ENCODE measurements at regions not wholly inside any gene's neighbourhood (a gene's known extent, or its start where the extent isn't known, plus 50 kb on each side); places are given as distances from the start of the nearest gene placed in this dataset.
A peak's percentile ranks its signal among the peaks of the same experiment; 100 is the strongest.
"Not testable (repeated sequence)": the region's sequence is repeated elsewhere in the genome, so short reads cannot be mapped to it uniquely, and the experiment has no call there.

DNA sequence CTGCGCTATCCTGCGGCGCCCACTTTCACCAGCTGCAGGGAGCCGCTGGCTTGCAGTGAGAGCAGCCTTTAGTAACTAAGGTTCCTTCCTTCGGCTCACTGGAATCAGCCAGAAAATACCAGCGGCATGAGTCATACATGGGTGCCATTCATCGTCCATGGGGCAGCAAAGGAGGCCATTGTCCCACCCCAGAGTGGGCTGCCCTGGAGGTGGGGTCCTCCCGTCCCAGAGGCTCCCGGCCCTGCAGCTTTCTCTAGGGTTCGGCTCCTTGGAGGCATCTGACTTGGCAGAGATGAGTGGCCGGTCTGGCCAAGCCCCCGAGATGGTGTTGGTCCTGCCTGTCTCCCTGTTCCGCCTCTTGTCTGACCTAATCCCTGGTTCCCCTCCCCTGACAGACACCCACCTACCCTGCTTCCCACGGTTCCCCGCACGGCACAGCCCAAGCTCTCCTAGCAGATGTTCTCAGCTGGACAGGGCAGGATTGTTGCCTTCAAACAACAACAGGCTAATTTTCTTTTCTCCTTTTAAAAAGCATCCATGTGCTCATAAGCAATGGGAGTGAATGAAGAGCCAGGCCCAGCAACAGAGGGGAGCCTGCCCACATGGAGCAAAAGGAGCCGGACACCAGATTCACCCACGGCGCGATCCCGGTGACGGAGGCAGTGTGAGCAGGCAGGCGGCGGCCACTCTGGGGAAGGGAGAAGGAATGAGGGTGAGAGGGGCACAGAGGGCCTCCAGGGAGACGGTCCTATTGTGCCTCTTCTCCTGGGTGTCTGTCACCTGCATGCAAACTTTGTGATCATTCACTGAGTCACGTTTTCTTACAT is 97.0 kb upstream of the COL5A1 start:
- intact Hi-C loops (cut with DNase I): no loop called here
- peak in 3 of 10 donors; percentile 61 to 87 (median 78) for DNase-seq

DNA sequence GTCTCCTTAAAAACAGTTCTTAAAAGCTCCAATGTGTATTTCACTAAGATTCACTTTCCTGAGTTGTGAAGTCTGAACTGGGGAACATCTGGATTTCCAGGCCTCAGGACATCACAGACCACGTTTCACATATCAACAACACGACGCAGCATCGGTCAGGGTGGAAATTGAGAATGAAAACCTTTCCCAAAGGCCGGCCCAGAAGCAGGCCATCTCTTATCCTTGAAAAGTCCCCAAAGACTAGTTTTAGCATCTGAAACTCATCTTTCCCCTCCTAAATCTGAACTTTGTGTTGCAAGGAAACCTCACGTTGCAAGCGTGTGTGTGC is 96.4 kb upstream of the COL5A1 start:
- intact Hi-C loops (cut with DNase I): no loop called here
- peak in 1 of 10 donors; percentile 12 for DNase-seq

DNA sequence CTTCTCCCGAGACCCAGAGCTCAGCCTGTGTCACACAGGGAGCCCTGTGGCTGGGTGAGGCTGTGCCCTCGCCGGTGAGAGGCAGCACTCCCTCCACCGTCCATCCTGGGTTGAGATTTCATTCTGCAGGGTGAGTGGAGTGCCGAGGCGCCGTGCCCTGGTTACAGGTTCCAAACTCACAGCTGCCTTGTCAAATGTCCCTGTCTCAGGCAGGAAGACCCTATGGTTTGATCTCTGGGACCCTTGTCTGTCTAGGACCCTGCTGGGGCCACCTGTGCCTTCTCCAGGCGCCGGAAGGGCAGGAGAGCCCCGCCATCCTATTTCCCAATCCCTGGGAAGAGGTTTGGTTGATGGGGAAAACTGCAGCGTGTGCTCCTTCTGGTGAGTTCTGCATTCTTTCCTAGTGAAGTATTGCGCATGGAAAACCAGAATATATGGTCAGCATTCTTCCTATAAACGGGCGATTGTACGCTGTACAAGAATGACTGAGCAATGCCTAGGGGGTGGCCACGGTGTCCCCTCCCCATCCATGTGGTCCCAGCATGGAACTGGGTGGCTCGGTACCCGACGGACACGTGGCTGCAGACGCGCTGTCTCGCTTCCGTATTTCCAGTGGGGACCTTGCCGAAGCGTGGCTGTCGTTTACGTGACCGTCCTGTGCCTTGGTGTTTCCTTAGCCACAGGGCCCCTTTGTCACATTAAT is 95.9 kb upstream of the COL5A1 start:
- DNase-seq: peak in 3 of 10 donors; percentile 74 to 85 (median 77)
- intact Hi-C loops (cut with DNase I): no loop called here

DNA sequence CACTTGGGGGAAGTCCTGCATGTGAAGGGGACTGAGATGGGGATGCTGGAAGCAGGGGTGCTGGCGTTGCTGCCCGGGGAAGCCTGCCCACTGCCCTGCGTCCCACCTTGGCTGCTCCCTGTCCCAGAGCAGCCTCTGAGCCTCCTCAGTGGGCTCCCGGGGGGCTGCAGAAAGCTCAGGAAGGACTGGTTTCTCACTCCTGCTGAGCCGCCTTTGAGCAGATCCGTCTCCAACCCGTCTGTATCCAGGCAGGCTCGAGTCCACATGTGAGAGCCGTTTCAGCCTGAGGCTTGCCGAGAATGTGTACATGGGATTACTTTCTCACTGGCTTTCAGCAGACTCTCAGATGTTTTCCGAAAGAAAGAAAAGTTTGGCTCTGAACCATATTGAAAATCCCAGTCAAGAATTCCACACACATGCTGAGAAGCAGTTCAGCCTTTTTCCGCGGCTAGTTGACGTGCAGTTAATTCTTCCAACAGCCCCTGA is 95.3 kb upstream of the COL5A1 start:
- intact Hi-C loops (cut with DNase I): no loop called here
- peak in 2 of 10 donors; percentile 57 to 68 for DNase-seq

GRCh38 chr9:134546746-134547145 is 94.9 kb upstream of the COL5A1 start:
- DNase-seq: peak in 3 of 10 donors; percentile 44 to 71 (median 64)
- intact Hi-C loops (cut with DNase I): no loop called here

- intact Hi-C loops (cut with DNase I): no loop called here
- DNase-seq: peak in 3 of 10 donors; percentile 47 to 82 (median 67)
Measured at GRCh38 chr9:134547161-134548100, 94.2 kb upstream of the COL5A1 start.

DNA sequence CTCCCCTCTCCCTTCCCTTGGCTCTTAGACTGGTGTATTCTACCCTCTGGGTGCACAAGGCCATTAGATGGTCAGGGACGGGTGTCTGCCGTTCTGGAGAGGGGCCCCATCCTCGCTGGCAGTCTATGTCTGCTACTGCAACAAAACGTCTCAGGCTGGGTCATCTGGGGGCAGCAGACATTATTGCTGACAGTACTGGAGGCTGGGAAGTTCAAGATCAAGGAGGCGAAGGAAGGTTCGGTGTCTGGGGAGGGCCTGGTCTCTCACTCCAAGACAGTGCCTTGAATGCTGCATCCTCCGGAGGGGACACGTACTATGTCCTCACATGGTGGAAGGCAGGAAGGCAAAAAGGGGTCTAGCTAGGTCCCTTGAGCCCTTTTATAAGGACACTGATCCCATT is 93.4 kb upstream of the COL5A1 start:
- DNase-seq: peak in 3 of 10 donors; percentile 39 to 70 (median 52)
- intact Hi-C loops (cut with DNase I): no loop called here

- intact Hi-C loops (cut with DNase I): no loop called here
- peak in 3 of 10 donors; percentile 37 to 72 (median 56) for DNase-seq
Measured at GRCh38 chr9:134548618-134549017, 93.0 kb upstream of the COL5A1 start.

- intact Hi-C loops (cut with DNase I): no loop called here
- DNase-seq: peak in 3 of 10 donors; percentile 37 to 52 (median 44)
Measured at GRCh38 chr9:134549336-134549735, 92.3 kb upstream of the COL5A1 start.

- intact Hi-C loops (cut with DNase I): not testable (repeated sequence)
- DNase-seq: peak in 3 of 10 donors; percentile 13 to 58 (median 56)
Measured at GRCh38 chr9:134550081-134550480, 91.5 kb upstream of the COL5A1 start.

DNA sequence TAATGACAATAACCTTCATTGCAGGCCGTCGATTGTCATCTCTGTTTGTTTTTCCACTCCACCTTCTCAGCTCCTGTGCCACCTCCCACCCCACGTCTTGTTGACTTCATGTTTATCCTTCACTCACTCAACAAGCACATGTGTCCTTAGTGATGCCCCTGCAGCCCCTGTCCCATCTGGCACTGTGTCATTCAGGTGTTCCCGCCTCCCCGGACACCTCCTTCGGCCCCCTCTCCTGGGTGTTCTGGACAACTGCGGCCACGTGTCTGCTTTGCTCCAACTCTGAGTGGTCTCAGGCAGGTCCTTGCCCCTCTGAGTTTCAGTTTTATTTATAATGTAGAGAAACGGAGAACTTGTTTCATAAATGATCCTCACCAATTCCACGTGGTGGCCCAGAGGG is 91.0 kb upstream of the COL5A1 start:
- peak in 3 of 10 donors; percentile 8 to 64 (median 39) for DNase-seq
- intact Hi-C loops (cut with DNase I): no loop called here

GRCh38 chr9:134551176-134551575 is 90.4 kb upstream of the COL5A1 start:
- intact Hi-C loops (cut with DNase I): no loop called here
- peak in 3 of 10 donors; percentile 41 to 70 (median 69) for DNase-seq

DNA sequence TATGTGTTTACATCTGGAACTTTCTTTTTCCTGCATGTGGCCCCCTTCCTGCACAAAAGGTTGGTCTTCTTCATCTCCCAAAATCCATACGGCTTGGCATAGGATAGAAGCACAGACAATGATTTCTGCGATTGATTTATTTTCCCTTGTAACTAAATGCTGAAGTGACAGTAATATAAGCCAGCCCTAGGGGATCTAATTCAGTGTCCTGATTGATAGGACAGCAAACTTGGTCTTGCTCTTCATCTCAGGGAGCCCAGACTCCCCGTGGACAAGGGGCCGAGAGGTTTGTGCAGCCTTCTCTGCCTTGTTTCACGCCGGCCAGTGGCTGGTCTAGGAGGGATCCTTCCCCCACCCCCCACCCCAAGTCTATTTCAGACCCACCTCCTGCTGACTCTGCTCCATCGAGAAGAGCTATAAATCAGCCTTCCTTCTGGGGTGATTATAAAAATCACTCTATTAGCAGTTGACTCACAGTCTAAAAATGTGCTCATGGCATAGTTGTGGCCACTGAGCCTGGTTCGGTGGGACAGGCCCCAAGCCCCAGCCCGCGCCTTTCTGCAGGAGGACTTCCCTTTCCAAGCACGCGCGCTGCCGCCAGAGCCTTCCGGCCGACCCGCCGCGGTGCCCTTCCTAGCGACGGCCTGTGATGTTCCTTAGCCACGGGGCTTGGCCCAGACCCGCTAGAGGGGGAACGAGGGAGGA is 89.8 kb upstream of the COL5A1 start:
- peak in 4 of 10 donors; percentile 22 to 88 (median 72) for DNase-seq
- intact Hi-C loops (cut with DNase I): no loop called here

DNA sequence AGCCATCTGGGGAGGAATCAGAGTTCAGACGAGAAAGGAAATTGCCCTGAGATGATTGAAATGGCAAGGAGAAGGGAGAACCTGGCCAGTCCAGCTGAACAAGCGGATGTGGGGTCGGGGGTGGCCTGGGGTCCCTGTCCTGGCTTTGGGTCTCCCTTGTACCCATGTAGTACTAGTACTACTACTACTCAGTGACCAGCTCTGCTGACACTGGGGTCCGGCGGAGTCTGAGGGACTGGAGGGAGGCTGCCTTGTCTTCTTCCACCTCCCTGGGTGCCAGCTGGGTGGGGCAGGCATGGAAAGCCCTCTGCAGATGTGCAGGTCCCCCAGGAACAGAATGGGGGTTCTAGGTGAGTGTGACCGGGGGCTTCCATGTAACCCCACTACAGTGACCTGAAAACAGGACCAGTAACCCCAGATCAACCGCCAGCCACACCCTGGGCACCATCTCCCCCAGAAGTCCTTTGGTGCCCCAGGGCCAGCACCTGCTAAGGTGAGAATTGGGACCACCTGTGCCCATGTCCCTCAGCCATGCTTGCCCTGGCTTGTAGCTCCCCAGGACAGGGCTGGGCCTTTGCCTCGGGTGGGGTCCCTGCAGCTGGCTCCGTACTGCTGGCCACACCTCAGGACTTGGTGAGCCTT is 89.1 kb upstream of the COL5A1 start:
- peak in 3 of 10 donors; percentile 67 to 80 (median 69) for DNase-seq
- intact Hi-C loops (cut with DNase I): no loop called here

GRCh38 chr9:134553061-134553891 is 88.3 kb upstream of the COL5A1 start:
- peak in 3 of 10 donors; percentile 65 to 73 (median 68) for DNase-seq
- intact Hi-C loops (cut with DNase I): no loop called here

DNA sequence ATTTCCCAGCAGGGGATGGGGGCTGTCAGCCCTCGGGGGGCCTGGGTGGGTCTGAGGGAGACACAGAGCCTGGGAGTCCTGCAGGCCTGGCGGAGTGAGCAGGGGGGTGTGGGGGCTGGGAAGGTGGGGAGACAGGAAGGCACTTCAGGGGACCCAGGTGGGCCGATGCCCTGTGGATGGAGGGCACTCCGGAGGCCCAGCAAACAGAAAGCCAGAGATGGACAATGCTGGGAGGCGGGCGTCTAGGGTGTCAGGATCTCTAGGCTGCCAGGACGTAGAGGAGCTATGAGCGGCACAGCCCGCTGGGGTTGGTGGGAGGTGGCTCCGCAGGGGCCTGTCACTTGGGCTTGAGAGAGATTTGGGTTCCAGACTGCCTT is 87.6 kb upstream of the COL5A1 start:
- intact Hi-C loops (cut with DNase I): no loop called here
- DNase-seq: peak in 2 of 10 donors; percentile 38 to 65

DNA sequence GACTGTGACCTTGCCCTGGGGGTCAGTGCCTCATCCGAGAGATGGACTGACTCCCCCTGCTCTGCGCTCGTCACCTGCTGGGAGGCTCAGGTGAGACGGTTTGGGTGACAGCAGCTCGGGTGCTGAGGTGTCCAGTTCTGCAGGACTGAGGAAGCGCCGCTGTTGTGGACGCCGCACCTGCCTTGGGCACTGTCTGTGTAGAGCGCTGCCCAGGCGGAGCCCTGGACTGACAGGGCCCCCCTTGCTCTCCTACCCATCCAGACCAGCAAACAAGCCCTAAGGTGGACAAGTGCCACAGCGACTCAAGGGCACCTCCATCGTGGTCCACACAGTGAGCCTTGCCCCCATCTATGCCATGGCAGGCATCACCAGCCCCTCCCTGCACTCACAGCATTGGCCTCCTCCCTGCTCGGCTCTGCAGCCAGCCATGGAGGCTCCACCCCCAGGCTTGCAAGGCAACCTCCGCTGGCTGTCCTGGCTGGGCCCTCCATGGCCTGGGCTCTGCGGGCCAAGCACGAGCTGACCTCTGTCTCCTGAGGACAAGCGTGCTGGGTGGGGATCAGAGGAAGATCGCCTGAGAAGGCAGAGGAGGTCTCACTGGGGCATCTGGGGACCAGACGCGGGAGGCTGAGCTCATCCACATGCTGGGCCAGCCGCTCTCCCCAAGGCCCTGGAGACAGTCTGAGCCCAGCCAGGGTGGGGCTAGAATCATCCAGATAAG is 87.1 kb upstream of the COL5A1 start:
- peak in 3 of 10 donors; percentile 70 to 83 (median 80) for DNase-seq
- intact Hi-C loops (cut with DNase I): no loop called here

Data from posterior cingulate gyrus (tissue), 11 donors.